CD4-positive, alpha-beta T cell (primary cell): ENCODE measurements at regions not wholly inside any gene's neighbourhood (a gene's known extent, or its start where the extent isn't known, plus 50 kb on each side); places are given as distances from the start of the nearest gene placed in this dataset.
"Not testable (repeated sequence)": the region's sequence is repeated elsewhere in the genome, so short reads cannot be mapped to it uniquely, and the experiment has no call there.

ENCODE experiments used
- ATAC-seq: fragments of 200-7000 bp; cut with Tn5 transposase; one replicate; pipeline ENCODE4 v1.10.0; 2022; ENCODE audit warnings: mild to moderate bottlenecking; ENCODE audit not compliant: poor library complexity
- CTCF ChIA-PET: fragments of 350-600 bp; sonication (Branson Sonifier 250); formaldehyde crosslinking; loops from one replicate; lab custom pipeline; 2021; ENCODE audit warnings: antibody characterized with exemption, inconsistent platforms; lab: Charles Lee
- POLR2A ChIA-PET: fragments of 350-600 bp; sonication (Branson Sonifier 250); formaldehyde crosslinking; loops from one replicate; lab custom pipeline; 2021; ENCODE audit warnings: antibody characterized with exemption, inconsistent platforms; lab: Charles Lee
- DNase-seq, 14 experiments: peaks; one replicate each; pipeline ENCODE4 v3.0.0-alpha.2; 2013 to 2020; ENCODE audit warnings: mixed read lengths in 2 of 14
- H3K27ac ChIP-seq, 2 donors: one replicate each; pipeline versions ENCODE4 v1.5.1 to v1.7.0; 2013; ENCODE audit warnings: low read length in 2 of 2, low read depth in 1 of 2, mild to moderate bottlenecking in 1 of 2
- H3K27me3 ChIP-seq, 2 experiments: 1 replicate in 1 of 2; 2 replicates in 1 of 2; pipeline versions ENCODE4 v1.6.1 to v1.7.0; 2013; ENCODE audit warnings: low read length in 2 of 2, control low read depth in 1 of 2, mild to moderate bottlenecking in 1 of 2, moderate library complexity in 1 of 2; ENCODE audit not compliant: insufficient read depth in 2 of 2, control insufficient read depth in 1 of 2
- H3K36me3 ChIP-seq: one replicate; pipeline ENCODE4 v1.6.1; 2013; ENCODE audit warnings: low read length, control low read depth; ENCODE audit not compliant: insufficient read depth
- H3K4me1 ChIP-seq: one replicate; pipeline ENCODE4 v1.6.1; 2013; ENCODE audit warnings: low read length, control low read depth; ENCODE audit not compliant: insufficient read depth
- H3K4me3 ChIP-seq: one replicate; pipeline ENCODE4 v1.5.1; 2013; ENCODE audit warnings: mild to moderate bottlenecking, low read length, moderate library complexity
- H3K9me3 ChIP-seq, 2 experiments: 1 replicate in 1 of 2; 2 replicates in 1 of 2; pipeline versions ENCODE4 v1.6.1 to v1.7.0; 2013; ENCODE audit warnings: low read length in 2 of 2, mild to moderate bottlenecking in 2 of 2, control low read depth in 1 of 2, moderate library complexity in 1 of 2; ENCODE audit not compliant: control insufficient read depth in 1 of 2, insufficient read depth in 1 of 2
- H3K27ac Mint-ChIP-seq: one replicate; pipeline ENCODE4 v1.8.0; 2020; ENCODE audit warnings: mixed read lengths
- H3K27me3 Mint-ChIP-seq: one replicate; pipeline ENCODE4 v1.8.0; 2021; ENCODE audit warnings: mixed read lengths
- H3K36me3 Mint-ChIP-seq: one replicate; pipeline ENCODE4 v1.8.0; 2021; ENCODE audit warnings: low read depth, mixed read lengths
- H3K4me1 Mint-ChIP-seq: one replicate; pipeline ENCODE4 v1.8.0; 2021; ENCODE audit warnings: low read depth, mixed read lengths
- H3K4me3 Mint-ChIP-seq: one replicate; pipeline ENCODE4 v1.8.0; 2020; ENCODE audit warnings: mild to moderate bottlenecking, mixed read lengths
- H3K9me3 Mint-ChIP-seq: one replicate; pipeline ENCODE4 v1.8.0; 2020; ENCODE audit warnings: mixed read lengths
- intact Hi-C, 2 experiments: fragments of 100-400 bp; cut with DNase I in 1 of 2; cut with micrococcal nuclease in 1 of 2; formaldehyde crosslinking; loops; one replicate each; pipeline versions ENCODE4 v1.15.1 to v1.9.0; 2023 to 2025; cut with DNase I, micrococcal nuclease
- TF ChIP-seq, protein P1 (sequence below): fragments of 200-600 bp; IDR thresholded peaks from one replicate; pipeline ENCODE4 v1.8.0; 2022; ENCODE audit warnings: antibody characterized with exemption, mild to moderate bottlenecking

DNA sequence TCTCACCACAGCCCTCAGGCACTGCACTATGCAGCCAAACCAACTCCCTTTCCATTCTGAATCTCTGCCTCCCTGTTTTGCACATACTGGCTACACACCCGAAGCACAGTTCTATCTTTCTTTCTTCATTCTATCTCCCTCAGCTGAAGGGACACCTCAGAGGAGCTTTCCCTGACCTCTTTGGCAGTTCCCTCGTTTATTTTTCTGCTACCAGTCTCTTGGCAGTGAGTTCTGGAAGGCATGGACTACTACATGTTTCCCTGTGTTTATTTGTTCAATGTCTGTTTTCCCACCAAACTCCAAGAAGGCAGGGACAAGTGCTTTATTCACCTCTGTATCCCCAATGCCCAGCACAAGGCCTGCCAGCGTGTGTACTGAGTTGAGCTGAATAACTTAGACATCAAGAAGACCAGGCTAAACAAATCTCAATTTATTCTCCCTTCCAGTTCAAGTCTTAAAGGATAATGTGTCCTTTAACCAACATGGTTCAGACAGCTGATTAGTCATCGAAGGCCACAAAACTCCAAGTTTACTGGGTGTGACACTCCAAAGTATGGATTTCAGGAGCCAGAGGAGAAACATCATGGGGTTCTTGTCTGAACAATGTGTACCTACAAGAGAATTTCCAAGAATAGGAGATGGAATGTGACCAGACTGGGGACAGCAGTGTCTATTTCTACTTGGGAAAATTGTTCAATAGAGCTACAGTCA is 260.1 kb upstream of the CTNNB1 start:
- Histone ChIP-seq H3K9me3 (peaks cover 0 to 3% of the 10 kb centered on the region in 2 experiments), H3K27ac (no peak overlapping the region), H3K4me1 (no peaks in the 10 kb centered on the region), H3K4me3 (no peak overlapping the region), H3K27me3 (no peaks in the 10 kb centered on the region), H3K36me3 (no peaks in the 10 kb centered on the region)
- intact Hi-C loops = no loop called here
- H3K4me1 Mint-ChIP-seq = no peaks in the 10 kb centered on the region
- DNase-seq (no peak), ATAC-seq (no peak)
- no peaks in the 10 kb centered on the region for H3K27me3 Mint-ChIP-seq
- CTCF ChIA-PET = no interaction called here
- H3K27ac Mint-ChIP-seq = no peak overlapping the region
- TF ChIP-seq, protein P1, sequence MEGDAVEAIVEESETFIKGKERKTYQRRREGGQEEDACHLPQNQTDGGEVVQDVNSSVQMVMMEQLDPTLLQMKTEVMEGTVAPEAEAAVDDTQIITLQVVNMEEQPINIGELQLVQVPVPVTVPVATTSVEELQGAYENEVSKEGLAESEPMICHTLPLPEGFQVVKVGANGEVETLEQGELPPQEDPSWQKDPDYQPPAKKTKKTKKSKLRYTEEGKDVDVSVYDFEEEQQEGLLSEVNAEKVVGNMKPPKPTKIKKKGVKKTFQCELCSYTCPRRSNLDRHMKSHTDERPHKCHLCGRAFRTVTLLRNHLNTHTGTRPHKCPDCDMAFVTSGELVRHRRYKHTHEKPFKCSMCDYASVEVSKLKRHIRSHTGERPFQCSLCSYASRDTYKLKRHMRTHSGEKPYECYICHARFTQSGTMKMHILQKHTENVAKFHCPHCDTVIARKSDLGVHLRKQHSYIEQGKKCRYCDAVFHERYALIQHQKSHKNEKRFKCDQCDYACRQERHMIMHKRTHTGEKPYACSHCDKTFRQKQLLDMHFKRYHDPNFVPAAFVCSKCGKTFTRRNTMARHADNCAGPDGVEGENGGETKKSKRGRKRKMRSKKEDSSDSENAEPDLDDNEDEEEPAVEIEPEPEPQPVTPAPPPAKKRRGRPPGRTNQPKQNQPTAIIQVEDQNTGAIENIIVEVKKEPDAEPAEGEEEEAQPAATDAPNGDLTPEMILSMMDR = no peak
- POLR2A ChIA-PET = no interaction called here
- no peaks in the 10 kb centered on the region for H3K9me3 Mint-ChIP-seq
- no peaks in the 10 kb centered on the region for H3K36me3 Mint-ChIP-seq
- no peak overlapping the region for H3K4me3 Mint-ChIP-seq

DNA sequence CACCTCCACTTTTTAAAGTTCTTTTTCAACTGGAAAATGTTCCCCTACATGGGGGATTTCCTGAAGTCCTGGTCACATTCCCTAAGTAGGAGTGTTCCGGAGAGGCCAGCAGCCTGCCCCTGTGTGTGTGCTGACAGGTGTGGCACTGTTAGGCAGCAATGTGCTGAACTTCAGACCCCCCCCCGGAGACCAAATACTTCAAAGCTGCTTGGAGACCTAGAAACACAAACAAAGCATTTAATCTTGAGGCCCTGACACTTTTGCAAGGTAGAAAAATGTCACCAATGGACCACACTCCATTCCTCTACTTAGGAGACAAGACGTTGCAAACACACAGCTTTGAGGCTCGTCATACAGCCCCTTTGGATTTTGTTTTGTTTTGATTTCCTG is 259.6 kb upstream of the CTNNB1 start:
- Histone ChIP-seq H3K27me3 (no peaks in the 10 kb centered on the region), H3K36me3 (no peaks in the 10 kb centered on the region), H3K9me3 (peaks cover 0 to 3% of the 10 kb centered on the region in 2 experiments), H3K27ac (no peak overlapping the region), H3K4me3 (no peak overlapping the region), H3K4me1 (no peaks in the 10 kb centered on the region)
- no peaks in the 10 kb centered on the region for H3K27me3 Mint-ChIP-seq
- H3K36me3 Mint-ChIP-seq = no peaks in the 10 kb centered on the region
- H3K4me3 Mint-ChIP-seq = no peak overlapping the region
- ChIA-PET POLR2A (no interaction called here), CTCF (no interaction called here)
- intact Hi-C loops = no loop called here
- no peak for DNase-seq
- ATAC-seq = no peak
- no peak overlapping the region for H3K27ac Mint-ChIP-seq
- H3K4me1 Mint-ChIP-seq = no peaks in the 10 kb centered on the region
- H3K9me3 Mint-ChIP-seq = no peaks in the 10 kb centered on the region
- TF ChIP-seq, protein P1 = no peak

DNA sequence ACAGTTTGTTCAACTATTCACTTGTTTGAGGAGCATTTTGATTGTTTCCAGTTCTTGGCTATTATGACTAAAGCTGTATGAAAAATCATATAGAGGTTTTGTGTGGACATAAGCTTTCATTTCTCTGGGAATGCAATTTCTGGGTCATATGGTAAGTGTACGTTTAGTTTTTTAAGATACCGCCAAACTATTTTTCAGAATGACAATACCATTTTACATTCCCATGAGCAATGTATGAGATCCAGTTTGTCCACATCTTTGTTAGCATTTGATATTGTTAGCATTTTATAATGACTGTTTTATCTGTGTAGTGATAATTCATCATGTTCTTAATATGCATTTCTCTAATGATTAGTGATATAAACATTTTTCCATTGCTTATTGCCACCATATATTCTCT is 258.7 kb upstream of the CTNNB1 start:
- no peaks in the 10 kb centered on the region for H3K4me1 ChIP-seq
- ChIA-PET POLR2A (no interaction called here), CTCF (no interaction called here)
- H3K4me3 ChIP-seq = no peak overlapping the region
- no peaks in the 10 kb centered on the region for H3K36me3 ChIP-seq
- Mint-ChIP-seq H3K4me3 (no peak overlapping the region), H3K4me1 (no peaks in the 10 kb centered on the region), H3K27me3 (no peaks in the 10 kb centered on the region), H3K27ac (no peak overlapping the region), H3K36me3 (no peaks in the 10 kb centered on the region), H3K9me3 (no peaks in the 10 kb centered on the region)
- H3K9me3 ChIP-seq = peaks cover 0 to 3% of the 10 kb centered on the region in 2 experiments
- ATAC-seq (no peak), DNase-seq (no peak)
- TF ChIP-seq, protein P1 = no peak
- H3K27me3 ChIP-seq = no peaks in the 10 kb centered on the region
- intact Hi-C loops = no loop called here
- H3K27ac ChIP-seq = no peak overlapping the region

DNA sequence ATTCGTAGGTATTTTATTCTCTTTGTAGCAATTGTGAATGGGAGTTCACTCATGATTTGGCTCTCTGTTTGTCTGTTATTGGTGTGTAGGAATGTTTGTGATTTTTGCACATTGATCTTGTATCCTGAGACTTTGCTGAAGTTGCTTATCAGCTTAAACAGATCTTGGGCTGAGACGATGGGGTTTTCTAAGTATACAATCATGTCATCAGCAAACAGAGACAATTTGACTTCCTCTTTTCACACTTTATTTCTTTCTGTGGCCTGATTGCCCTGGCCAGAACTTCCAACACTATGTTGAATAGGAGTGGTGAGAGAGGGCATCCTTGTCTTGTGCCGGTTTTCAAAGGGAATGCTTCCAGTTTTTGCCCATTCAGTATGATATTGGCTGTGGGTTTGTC is 252.3 kb upstream of the CTNNB1 start:
- CTCF ChIA-PET, intact Hi-C loops, H3K4me1 Mint-ChIP-seq, ATAC-seq, POLR2A ChIA-PET, H3K4me1 ChIP-seq, H3K4me3 Mint-ChIP-seq, H3K36me3 ChIP-seq, DNase-seq, H3K27me3 ChIP-seq, H3K4me3 ChIP-seq, H3K27ac Mint-ChIP-seq, H3K9me3 Mint-ChIP-seq, H3K27me3 Mint-ChIP-seq, H3K27ac ChIP-seq, H3K9me3 ChIP-seq, H3K36me3 Mint-ChIP-seq: not testable (repeated sequence)

DNA sequence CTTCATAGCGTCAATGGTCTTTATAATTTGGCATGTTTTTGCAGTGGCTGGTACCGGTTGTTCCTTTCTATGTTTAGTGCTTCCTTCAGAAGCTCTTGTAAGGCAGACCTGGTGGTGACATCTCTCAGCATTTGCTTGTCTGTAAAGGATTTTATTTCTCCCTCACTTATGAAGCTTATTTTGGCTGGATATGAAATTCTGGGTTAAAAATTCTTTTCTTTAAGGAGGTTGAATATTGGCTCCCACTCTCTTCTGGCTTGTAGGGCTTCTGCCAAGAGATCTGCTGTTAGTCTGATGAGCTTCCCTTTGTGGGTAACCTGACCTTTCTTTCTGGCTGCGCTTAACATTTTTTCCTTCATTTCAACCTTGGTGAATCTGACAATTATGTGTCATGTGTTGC is 250.0 kb upstream of the CTNNB1 start:
- POLR2A ChIA-PET = not testable (repeated sequence)

More for the DNA sequence above, 250.0 kb upstream of the CTNNB1 start:
- H3K27ac Mint-ChIP-seq, ATAC-seq, H3K9me3 Mint-ChIP-seq, H3K9me3 ChIP-seq, H3K36me3 ChIP-seq, intact Hi-C loops, H3K4me1 ChIP-seq, H3K27me3 ChIP-seq, CTCF ChIA-PET, H3K36me3 Mint-ChIP-seq, H3K27ac ChIP-seq, H3K4me1 Mint-ChIP-seq, H3K27me3 Mint-ChIP-seq, H3K4me3 Mint-ChIP-seq, H3K4me3 ChIP-seq, DNase-seq: not testable (repeated sequence)
